B cell (primary cell): ENCODE measurements at regions not wholly inside any gene's neighbourhood (a gene's known extent, or its start where the extent isn't known, plus 50 kb on each side); places are given as distances from the start of the nearest gene placed in this dataset.

Source experiments
- CTCF ChIP-seq: fragments of 200-600 bp; IDR thresholded peaks from one replicate; pipeline ENCODE4 v1.8.0; 2022; ENCODE audit warnings: antibody characterized with exemption, mild to moderate bottlenecking
- EZH2 ChIP-seq: IDR thresholded peaks from 2 replicates; pipeline ENCODE4 v1.6.1; 2012; ENCODE audit warnings: borderline replicate concordance, low read depth, mild to moderate bottlenecking, moderate library complexity, low read length; ENCODE audit not compliant: insufficient read depth, poor library complexity, severe bottlenecking

GRCh38 chr3:30535525-30535924 lies 70.9 kb upstream of the TGFBR2 start:
- no peak for TF ChIP-seq CTCF
- TF ChIP-seq EZH2: no peak
